ENCODE measurements at regions not wholly inside any gene's neighbourhood (a gene's known extent, or its start where the extent isn't known, plus 50 kb on each side); places are given as distances from the start of the nearest gene placed in this dataset.

DNA sequence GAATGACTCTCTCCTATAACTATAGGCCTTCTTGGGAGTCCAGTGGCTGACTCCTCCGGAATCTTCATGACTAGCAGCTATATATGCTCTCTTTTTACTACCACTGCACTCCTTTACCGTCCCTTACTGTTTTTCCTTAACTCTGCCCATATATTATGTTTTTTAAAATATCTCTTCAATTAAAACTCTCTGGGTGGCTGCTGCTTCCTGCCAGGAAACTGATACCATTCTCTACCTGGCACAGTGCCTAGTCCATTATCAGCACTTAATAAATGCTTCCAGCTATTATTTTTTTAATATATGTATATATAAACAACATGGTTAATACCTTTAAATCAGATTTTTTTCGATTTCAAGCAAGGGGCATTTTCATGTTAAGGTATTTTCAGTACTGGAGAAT, 136.6 kb upstream of the FAM47B start:
- TF ChIP-seq EZH2phosphoT487 (IDR thresholded peaks at IDR 0.05; ENCODE audit: low read depth, severe bottlenecking, unreplicated experiment) = no peak
- TF ChIP-seq, protein P1, sequence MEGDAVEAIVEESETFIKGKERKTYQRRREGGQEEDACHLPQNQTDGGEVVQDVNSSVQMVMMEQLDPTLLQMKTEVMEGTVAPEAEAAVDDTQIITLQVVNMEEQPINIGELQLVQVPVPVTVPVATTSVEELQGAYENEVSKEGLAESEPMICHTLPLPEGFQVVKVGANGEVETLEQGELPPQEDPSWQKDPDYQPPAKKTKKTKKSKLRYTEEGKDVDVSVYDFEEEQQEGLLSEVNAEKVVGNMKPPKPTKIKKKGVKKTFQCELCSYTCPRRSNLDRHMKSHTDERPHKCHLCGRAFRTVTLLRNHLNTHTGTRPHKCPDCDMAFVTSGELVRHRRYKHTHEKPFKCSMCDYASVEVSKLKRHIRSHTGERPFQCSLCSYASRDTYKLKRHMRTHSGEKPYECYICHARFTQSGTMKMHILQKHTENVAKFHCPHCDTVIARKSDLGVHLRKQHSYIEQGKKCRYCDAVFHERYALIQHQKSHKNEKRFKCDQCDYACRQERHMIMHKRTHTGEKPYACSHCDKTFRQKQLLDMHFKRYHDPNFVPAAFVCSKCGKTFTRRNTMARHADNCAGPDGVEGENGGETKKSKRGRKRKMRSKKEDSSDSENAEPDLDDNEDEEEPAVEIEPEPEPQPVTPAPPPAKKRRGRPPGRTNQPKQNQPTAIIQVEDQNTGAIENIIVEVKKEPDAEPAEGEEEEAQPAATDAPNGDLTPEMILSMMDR (IDR thresholded peaks at IDR 0.05; ENCODE audit: poor library complexity) = no peak
